BJ (cell line): ENCODE measurements at regions not wholly inside any gene's neighbourhood (a gene's known extent, or its start where the extent isn't known, plus 50 kb on each side); places are given as distances from the start of the nearest gene placed in this dataset.
A peak's percentile ranks its signal among the peaks of the same experiment; 100 is the strongest.

Experiments used
- CTCF ChIA-PET: fragments of 350-600 bp; formaldehyde crosslinking; extraction: SDS; loops from one replicate; lab custom pipeline; 2021; ENCODE audit warnings: antibody characterized with exemption, inconsistent platforms; lab: Yijun Ruan, JAX
- POLR2A ChIA-PET: fragments of 300-600 bp; sonication (Branson Sonifier 250); formaldehyde crosslinking; extraction: SDS; loops from one replicate; lab custom pipeline; 2021; ENCODE audit warnings: antibody characterized with exemption; lab: Charles Lee
- DNase-seq: peaks from one replicate; pipeline ENCODE4 v3.0.0-alpha.2; 2011; ENCODE audit warnings: low read depth
- H3K27me3 ChIP-seq: 2 replicates; pipeline ENCODE4 v1.6.0; 2011; ENCODE audit warnings: low read length; ENCODE audit not compliant: control insufficient read depth, insufficient read depth
- H3K36me3 ChIP-seq: 2 replicates; pipeline ENCODE4 v1.5.1; 2011; ENCODE audit warnings: low read length; ENCODE audit not compliant: control insufficient read depth, insufficient read depth
- H3K4me3 ChIP-seq: 2 replicates; pipeline ENCODE4 v1.5.1; 2011; ENCODE audit warnings: low read depth, mild to moderate bottlenecking, control low read depth, low read length
- TF ChIP-seq, protein P1 (sequence below): IDR thresholded peaks from 2 replicates; pipeline ENCODE4 v1.5.1; 2011; ENCODE audit warnings: low read depth, mild to moderate bottlenecking, control low read depth, inconsistent platforms, low read length, moderate library complexity; ENCODE audit not compliant: insufficient read depth

DNA sequence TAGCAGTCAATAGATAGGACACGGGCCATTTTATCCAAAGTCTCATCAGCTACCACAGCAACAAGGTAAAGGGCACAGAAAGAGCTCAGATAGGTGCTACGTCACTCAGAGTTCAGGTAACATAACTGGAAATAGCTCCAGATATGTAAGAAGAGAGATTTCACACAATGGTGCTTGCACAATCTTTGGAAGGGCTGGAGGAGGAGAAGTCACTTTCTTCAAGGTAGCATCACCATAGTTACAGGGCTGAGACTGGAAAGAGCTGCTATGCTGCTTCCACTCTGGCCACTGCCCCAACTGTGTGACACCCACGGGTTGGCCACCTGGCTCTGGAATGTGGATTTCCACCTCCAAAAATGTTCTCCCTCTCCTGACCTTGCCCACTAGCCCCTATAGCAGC lies 448.8 kb upstream of the THBS1 start:
- CTCF ChIA-PET: interaction anchor here (1.0 to 1.1 kb wide), 2 partner anchors 16 to 40 kb away, joined by 3 to 4 read pairs; no protein-coding TSS in a partner anchor

DNA sequence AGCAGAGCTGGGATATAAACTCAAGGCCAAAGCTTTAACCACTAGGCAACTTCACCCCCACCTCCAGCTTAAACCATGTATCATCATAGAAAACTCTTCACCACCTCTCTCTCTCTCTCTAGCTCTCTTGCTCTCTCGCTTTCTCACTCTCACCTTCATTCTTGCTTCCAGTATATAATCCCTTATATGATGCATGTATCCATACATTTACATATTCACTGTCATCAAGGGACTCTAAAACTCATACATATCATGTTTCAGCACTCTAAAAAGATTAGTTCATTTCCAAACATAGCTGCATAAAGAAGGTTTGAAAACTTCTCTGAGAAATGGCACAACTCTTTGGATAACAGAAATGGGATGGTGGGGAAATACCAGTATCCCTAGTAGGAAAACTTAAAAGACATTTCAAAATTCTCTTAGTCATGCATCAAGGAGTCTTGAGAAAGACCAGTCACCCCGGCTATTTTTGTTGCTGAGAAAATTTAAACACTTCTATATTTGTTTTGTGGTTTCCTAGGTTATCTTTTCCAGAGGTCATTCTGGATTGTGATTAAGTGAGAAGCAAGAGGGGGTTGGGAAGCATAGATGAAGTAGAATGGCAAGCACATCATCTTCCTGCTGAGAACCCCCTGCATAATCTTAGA lies 447.8 kb upstream of the THBS1 start:
- Histone ChIP-seq H3K4me3 (no peak overlapping the region), H3K36me3 (no peaks in the 10 kb centered on the region; the same call in 1 of the 2 replicates), H3K27me3 (no peaks in the 10 kb centered on the region)
- ChIA-PET CTCF (no interaction called here), POLR2A (interaction anchor here (0.6 kb wide), 2 partner anchors 146 to 286 kb away, joined by 3 read pairs; no protein-coding TSS in a partner anchor)
- DNase-seq: no peak
- TF ChIP-seq, protein P1, sequence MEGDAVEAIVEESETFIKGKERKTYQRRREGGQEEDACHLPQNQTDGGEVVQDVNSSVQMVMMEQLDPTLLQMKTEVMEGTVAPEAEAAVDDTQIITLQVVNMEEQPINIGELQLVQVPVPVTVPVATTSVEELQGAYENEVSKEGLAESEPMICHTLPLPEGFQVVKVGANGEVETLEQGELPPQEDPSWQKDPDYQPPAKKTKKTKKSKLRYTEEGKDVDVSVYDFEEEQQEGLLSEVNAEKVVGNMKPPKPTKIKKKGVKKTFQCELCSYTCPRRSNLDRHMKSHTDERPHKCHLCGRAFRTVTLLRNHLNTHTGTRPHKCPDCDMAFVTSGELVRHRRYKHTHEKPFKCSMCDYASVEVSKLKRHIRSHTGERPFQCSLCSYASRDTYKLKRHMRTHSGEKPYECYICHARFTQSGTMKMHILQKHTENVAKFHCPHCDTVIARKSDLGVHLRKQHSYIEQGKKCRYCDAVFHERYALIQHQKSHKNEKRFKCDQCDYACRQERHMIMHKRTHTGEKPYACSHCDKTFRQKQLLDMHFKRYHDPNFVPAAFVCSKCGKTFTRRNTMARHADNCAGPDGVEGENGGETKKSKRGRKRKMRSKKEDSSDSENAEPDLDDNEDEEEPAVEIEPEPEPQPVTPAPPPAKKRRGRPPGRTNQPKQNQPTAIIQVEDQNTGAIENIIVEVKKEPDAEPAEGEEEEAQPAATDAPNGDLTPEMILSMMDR: no peak

More for the DNA sequence above, 448.8 kb upstream of the THBS1 start:
- no peak for DNase-seq
- no peak overlapping the region for H3K4me3 ChIP-seq
- TF ChIP-seq, protein P1: no peak
- no peaks in the 10 kb centered on the region; the same call in 1 of the 2 replicates for H3K36me3 ChIP-seq
- no peaks in the 10 kb centered on the region for H3K27me3 ChIP-seq
- POLR2A ChIA-PET: interaction anchor here (0.6 to 1.3 kb wide), 4 partner anchors 50 to 713 kb away, joined by 3 to 4 read pairs (median 4); no protein-coding TSS in a partner anchor

DNA sequence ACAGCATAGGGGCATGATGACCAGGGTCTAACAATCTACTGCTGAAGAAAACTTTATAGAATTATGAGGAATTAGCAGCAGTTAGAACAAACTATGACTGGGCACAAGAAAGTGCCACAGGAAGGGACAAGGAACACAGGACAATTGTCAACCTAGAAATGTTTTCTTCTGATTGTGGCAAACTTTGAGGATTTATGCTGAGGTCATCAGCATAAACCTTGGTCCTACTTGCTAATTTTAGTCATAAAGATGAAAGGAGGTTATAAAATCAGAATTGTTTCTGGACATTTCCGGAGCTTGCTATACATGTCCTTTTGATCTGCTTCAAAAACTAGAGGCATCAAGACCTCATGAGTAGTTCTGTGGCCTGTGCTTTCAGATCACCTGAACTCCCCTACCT lies 446.6 kb upstream of the THBS1 start:
- TF ChIP-seq, protein P1: no peak

DNA sequence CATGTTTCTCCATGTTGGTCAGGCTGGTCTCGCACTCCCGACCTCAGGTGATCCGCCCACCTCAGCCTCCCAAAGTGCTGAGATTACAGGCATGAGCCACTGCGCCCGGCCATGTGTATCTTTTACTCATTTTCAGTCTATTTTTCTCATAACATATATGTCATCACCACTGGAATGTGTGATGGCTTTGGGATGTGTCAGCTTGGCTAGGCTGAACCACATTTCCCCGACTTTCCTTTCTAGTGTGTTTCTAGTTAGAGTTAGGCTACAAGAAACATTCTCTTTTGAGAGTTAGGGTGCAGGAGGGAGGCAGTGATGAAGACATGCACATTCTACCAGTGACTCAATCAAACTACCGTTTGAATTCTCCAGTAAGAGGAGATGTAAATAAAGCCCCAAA lies 444.9 kb upstream of the THBS1 start:
- H3K36me3 ChIP-seq: no peaks in the 10 kb centered on the region

More for the DNA sequence above, 446.6 kb upstream of the THBS1 start:
- ChIA-PET POLR2A (no interaction called here), CTCF (no interaction called here)
- DNase-seq: no peak
- Histone ChIP-seq H3K4me3 (no peak overlapping the region), H3K27me3 (no peaks in the 10 kb centered on the region), H3K36me3 (no peaks in the 10 kb centered on the region; the same call in 1 of the 2 replicates)

DNA sequence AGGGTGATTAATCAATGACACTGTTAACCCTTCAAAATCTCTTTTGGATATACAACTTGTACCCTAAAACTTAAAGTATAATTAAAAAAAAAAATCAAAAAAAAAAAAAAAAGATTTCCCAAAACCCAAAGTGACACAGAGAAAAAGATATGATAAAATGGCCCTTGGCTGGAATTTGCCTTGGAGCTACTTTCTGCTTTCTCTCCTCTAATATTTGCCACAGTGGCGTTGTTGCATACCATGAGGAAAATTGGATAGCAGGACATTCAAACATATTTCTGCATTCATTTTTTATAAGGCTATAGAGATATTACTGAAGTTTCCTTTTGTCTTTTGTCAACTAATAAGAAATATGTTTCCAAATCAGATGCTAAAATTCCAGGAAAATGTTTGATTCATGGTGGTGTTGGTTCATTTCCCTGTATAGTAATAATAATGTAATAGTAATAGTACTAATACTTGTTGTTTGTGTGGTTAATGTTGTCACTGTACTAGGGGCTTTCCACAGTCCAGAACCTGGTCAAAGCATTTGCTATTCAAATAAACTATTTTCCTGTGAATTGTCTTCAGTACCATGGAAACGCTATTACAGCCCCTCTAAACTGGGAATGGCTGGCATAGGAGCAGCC lies 441.3 kb upstream of the THBS1 start:
- CTCF ChIA-PET: no interaction called here

More for the DNA sequence above, 444.9 kb upstream of the THBS1 start:
- Histone ChIP-seq H3K4me3 (no peak overlapping the region), H3K27me3 (no peaks in the 10 kb centered on the region)
- DNase-seq: peak; percentile 88
- CTCF ChIA-PET: no interaction called here
- TF ChIP-seq, protein P1: no peak
- POLR2A ChIA-PET: interaction anchor here (0.6 kb wide), 2 partner anchors 12 to 240 kb away, joined by 3 to 4 read pairs; no protein-coding TSS in a partner anchor

More for the DNA sequence above, 441.3 kb upstream of the THBS1 start:
- no peak for DNase-seq
- POLR2A ChIA-PET: interaction anchor here (0.6 to 1.2 kb wide), 6 partner anchors 8 to 332 kb away, joined by 3 to 20 read pairs (median 5); no protein-coding TSS in a partner anchor
- TF ChIP-seq, protein P1: no peak
- Histone ChIP-seq H3K36me3 (no peaks in the 10 kb centered on the region), H3K4me3 (no peak overlapping the region), H3K27me3 (no peaks in the 10 kb centered on the region)
